NCI-H226 (cell line): ENCODE measurements at regions not wholly inside any gene's neighbourhood (a gene's known extent, or its start where the extent isn't known, plus 50 kb on each side); places are given as distances from the start of the nearest gene placed in this dataset.
A peak's percentile ranks its signal among the peaks of the same experiment; 100 is the strongest.
"Not testable (repeated sequence)": the region's sequence is repeated elsewhere in the genome, so short reads cannot be mapped to it uniquely, and the experiment has no call there.

Source experiments
- DNase-seq: peaks from one replicate; pipeline ENCODE4 v3.0.0-alpha.2; 2015

DNA sequence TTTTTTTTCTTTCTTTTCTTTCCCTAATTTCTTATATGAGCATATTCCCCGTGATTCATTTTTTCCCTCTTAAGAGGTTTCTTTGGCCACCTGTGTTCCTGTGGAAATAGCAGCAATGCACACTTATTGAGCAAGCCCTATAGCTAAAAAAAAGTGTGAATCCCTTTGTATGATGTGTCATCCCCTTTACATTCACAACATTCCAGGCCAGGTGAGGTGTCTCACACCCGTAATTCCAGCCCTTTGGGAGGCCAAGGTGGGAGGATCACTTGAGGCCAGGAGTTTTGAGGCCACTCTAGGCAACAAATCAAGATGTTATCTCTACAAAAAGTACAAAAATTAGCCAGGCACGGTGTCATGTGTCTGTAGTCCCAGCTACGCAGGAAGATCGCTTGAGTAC is 700.4 kb upstream of the TBX3 start:
- peak; percentile 61 for DNase-seq

DNA sequence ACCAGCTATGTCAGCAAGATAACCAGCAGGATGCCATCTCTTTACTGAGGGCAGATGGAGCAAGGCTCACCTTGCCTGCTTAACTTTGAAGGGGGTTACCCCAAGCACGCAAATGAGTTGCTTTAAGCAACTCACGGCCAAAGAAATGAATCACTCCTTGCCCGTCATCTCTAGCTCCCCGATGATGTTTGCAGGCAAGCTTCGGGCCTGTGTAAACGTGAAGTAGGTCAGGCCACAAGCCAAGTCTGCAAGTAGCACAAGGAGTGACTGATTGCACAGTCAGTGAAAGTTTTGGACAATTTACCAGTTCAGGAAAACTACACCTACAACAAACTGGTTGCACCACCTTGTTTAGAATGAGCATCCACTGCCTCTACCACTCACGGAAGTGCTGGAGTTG is 699.7 kb upstream of the TBX3 start:
- DNase-seq, result peak; percentile 96

DNA sequence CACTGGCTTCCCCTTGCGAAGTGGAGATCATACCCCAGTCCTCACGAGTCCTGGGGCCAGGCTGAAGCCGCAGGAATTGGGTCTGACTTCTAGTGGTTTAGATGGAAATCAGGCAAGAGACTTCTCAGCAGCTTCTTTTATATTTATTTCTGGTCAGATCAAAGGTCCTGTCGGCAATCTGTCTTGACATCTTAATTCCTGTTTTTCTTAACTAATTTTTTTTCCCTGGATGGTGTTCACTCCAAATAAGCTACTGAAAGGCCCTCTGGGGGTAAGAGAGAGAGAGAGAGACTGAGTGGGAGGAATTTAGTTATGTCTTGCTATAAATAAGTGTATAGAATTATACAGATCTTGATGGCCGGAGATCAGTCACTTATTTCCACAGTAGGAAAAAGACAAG is 698.7 kb upstream of the TBX3 start:
- DNase-seq, result no peak

DNA sequence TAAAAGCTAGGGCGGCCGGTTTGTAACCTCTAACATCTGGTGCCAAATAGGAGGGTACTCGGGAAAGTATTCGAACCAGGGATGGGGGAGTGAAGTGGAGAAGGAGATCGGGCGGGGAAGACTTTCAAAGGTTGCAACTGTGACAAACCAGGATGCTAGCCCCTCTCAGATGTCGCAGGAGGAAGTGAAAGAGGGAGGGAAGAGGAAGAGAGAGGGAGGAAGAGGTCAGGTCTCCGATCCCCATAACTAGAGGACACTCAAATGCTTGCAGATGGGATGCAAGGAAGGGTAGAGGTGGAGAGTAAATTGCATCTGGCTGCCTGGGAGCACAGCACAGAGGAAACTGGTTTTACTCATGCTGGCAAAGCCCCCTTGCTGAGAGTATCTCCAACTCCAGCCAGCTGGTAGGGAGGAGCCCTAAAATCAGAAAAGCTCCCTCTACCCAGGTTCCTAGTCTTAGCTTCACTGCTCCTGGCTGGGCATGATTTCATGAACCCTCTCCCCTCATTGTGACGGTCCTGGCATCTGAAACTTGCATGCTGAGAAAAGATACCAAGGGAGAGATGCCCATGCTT is 696.7 kb upstream of the TBX3 start:
- no peak for DNase-seq

DNA sequence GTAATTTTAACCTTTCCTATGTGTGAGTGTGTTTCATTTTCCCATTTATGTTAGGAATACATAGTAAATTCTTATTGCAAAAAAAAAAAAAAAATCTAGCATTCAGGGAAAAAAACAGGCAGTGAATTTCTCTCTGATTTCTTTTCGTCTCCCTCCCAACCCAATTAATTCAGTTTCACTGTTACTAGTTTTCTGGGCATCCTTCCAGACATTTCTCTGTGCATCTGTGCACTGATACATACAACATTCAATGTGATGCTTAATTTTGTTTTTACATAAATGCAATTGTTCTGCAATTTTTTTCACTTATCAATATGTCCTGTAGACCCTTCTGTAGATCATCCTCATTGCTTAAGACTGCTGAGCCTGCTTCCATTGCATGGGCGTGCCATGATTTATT is 694.3 kb upstream of the TBX3 start:
- no peak for DNase-seq

DNA sequence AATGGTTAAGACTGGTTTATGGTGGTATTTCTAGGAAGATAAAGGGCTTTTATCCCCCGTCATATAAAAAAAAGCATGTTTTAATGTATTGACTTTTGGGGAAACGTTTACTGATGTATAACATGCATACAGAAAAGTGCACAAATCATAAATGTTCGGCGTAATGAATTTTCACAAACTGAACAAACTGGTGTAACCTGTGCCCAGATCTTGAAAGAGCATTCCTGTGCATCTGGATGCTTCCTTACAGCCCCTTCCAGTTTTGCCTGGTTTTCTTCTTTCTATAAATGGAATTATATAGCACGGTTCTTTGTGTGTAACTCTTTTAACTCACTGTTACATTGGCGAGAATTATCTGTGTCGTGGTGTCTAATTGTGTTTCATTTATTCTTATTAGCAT is 693.8 kb upstream of the TBX3 start:
- DNase-seq, result no peak

DNA sequence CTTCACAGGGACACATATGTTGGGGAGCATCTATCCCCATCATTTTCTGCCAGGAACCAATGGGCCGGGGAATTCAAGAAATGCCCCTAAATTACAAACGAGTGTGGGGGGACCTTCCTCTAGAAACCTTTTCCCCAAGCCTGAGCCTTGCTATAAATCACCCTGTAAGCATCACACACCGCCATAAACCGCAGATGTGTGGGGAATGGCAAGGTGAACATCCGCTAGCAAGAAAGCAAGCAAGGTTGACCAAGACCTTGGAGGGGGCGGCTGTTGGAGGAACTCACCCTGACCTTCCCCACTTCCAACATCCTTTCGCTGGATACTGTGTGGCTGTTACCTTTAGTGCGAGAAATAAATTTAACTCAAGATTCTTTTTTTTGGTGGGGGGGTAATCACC is 693.3 kb upstream of the TBX3 start:
- DNase-seq, result no peak

DNA sequence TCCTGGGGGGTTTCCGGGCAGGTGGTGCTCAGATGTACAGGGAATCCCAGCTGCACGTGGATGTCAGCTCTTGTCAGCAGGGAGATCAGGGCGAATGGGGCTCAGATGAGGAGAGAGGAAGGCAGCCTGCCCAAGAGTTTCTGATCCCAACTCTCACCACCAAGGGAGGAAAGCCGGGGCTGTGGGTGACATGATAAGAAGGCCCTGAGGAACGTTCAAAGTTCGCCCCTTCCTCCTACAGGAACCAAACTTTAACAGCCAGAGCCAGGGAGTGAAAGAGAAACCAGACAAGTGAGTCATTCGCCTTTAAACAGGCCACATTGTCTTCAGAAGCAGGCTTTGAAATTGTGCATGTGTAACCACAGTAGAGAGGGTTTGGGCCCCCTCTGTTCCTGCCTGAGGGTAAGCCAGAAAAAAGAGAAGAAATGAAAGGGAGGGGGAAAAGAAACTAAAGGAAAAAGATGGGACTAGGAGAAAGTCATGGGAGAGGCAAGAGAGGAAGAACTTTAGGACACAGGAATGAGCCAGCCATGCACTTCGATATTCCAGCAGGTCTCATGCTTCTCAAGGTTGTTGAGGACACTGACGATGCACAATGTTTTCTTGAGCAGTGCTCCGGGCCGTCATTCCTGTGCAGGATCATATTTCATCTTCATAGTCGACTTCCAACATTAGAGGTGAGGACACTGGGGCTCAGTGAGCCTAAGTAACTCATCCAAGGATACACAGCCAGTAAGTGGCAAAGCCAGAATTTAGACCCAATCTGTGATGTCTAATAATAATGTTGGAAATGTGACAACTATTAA is 691.4 kb upstream of the TBX3 start:
- peak; percentile 48 for DNase-seq

DNA sequence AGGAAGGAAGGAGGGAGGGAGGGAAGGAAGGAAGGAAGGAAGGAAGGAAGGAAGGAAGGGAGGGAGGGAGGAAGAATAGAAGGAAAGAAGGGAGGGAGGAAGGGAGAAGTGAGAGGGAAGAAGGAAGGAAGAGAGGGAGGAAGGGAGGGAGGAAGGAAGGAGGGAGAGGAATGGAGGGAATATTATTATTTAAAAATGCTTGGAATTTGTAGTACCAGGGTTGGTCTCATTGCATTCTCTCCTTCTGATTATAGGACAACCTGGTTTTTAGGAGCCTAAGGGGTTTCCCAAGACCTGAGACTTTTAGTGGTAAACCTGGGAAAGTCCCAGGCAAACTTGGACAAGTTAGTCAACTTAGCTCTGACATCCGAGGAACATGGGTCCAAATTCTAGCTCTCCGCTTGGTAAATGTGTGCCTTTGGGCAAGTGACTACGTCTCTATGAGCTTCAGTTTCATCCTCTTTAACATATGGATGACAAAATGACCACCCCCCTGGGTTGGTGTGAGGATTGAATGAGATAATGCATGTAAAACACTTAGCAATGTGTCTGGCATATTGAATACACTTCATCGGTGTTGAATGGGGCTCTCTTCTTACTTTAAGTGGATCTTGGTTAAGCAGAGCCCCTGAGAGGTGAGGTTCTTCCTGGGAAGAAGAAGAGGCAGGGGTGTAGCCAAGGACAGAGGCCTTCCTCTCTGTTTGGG is 690.7 kb upstream of the TBX3 start:
- no peak for DNase-seq

DNA sequence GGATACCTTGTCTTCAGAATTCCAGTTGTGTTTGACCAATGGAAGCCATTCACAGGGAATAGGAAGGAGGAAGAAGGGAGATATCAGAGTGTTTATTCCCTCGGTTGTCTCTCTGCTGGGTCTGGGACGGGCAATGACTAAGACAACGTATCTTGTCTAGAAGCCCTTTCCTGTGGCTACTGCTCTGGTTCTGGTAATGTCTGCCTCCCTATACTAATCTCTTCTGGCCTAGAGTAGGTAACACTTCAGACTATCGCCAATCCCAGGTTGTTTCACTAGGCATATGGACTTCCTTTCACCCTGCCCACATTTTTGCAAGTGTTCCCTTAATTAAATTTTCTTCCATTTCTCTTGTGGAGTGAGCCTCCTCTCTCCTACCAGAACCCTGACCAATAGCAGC is 687.7 kb upstream of the TBX3 start:
- DNase-seq, result no peak

DNA sequence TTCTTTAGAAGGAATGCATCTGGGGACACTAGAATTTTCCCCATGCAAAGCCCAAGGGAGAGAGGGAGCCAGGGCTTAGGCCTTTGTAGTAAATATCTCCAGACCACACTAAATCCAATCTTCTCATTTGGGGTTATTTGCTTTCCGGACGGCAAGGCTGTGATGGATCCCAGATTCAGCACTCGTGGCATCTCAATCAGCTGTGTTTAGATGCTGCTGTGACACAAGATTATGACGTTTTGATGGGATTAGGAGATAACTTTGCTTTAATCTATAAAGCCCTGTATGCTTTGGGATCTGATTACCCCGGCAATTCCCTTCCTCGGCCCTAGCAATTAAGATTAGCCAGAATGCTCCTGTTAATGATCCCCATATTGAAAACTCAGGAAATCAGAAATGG is 686.7 kb upstream of the TBX3 start:
- DNase-seq, result no peak

DNA sequence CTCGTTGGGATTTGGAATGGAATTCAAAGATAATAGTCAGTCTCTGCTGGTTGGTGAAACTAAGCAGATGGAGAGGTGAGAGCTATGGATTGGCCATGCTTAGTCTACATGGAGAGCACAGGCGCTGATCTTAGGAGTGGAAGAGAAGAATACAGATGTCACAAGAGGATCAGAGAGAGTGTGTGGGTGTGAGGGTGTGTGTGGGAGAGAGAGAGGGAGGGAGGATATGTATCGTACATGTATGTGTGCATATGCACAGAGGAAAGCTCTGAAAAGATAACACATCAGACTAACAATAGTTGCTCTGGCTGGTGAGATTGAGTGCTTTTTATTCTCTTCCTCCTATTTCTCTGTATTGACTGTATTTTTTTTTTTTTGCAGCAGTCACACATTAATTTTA is 686.2 kb upstream of the TBX3 start:
- DNase-seq, result no peak

DNA sequence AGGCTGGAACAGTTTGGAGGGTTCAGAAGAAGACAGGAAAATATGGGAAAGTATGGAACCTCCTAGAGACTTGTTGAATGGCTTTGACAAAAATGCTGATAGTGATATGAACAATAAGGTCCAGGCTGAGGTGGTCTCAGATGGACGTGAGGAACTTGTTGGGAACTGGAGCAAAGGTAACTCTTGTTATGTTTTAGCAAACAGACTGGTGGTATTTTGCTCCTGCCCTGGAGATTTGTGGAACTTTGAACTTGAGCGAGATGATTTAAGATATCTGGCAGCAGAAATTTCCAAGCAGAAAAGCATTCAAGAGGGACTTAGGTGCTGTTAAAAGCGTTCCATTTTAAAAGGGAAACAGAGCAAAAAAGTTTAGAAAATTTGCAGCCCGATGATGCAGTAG is 682.3 kb upstream of the TBX3 start:
- not testable (repeated sequence) for DNase-seq

DNA sequence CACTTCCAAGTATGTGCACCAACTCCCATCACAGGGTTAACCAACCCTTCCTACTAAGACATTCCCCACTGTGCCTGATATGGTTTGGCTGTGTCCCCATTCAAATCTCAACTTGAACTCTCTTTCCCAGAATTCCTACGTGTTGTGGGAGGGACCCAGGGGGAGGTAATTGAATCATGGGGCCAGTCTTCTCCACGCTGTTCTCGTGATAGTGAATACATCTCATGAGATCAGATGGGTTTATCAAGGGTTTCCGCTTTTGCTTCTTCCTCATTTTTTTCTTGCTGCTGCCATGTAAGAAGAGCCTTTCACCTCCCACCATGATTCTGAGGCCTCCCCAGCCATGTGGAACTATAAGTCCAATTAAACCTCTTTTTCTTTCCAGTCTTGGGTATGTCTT is 681.8 kb upstream of the TBX3 start:
- DNase-seq, result not testable (repeated sequence)

DNA sequence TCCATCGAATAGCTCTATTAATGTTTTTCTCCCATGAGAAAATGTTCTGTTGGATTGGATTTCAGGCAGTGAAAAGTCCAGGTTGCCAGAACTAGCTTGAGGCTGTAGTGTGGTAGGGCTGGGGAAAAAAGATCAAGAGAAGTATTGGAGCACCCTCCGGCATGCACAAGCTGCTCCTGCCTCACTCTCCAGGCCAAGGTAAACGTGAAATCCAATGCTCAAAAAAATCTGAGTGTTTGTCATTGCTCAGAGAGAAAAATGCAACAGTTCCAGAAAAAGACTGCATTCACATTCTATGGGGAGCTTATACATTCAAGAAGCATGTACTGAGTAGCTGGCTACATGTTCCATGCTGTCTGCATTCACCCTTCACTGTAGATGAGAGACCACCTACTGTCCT is 680.9 kb upstream of the TBX3 start:
- DNase-seq, result no peak

DNA sequence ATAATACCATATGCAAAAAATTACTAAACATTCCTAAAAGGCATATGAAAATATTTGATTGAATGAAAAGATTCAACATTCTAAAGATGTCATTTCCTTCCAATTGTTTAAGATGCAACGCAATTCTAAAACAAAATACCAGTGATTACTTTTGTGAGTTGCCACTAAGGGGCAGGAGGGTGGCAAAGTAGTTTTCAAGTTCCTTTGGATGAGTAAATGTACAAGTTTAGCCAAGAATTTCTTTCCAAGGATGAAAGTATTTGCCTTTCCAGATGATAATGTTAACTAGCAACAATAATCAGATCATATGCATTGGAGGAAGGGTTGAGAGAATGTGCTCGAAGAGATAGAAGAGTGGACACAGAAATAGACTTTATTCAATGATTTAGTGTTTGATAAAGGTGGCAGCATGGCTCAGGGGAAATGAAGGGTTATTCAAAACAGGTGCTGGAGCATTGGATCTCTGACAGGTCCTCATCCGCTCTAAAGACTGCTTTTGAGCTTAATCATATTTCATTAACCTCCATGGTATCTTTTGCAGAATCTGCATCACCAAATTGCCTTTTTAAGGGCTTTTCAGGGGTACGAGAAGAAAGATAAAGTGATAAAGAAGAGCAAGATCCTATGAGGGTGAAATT is 678.5 kb upstream of the TBX3 start:
- DNase-seq, result no peak

DNA sequence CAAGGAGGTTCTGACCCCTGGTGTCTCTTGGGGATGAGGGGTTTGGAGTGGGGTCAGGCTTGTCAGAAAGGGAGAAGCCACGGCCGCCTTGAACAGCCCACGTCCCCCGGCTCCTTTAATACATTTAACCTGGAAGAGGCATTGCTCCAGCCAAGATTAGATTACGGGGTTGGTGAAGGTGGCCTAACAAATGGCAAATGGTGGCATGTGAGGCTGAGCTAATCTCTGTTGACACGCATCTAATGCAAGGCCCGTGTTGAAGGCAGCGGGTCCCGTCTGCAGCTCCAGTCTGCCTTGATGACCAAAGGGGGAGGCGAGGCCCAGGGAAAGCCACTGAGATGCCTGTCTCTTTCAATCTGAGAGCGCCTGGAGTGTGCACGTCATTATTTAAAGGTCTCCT is 673.7 kb upstream of the TBX3 start:
- DNase-seq, result no peak

DNA sequence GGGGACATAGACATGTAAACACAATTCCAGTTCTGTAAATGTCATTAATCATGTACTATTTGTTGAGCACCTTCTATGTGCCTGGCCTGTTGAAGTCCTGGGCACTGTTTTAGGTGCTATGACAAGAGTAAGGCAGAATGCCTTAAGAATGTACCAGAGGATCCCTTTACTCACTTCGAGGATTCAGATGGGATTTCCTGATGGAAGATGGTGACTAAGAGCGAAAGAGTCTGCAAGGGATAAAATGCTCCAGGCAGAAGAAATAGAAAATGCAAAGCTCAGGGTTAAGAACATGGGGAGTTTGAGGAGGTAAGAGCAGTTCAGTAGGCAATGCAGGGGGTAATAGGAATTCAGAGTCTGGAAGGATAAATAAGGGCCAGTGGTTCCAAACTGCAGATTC is 671.3 kb upstream of the TBX3 start:
- DNase-seq, result peak; percentile 48

DNA sequence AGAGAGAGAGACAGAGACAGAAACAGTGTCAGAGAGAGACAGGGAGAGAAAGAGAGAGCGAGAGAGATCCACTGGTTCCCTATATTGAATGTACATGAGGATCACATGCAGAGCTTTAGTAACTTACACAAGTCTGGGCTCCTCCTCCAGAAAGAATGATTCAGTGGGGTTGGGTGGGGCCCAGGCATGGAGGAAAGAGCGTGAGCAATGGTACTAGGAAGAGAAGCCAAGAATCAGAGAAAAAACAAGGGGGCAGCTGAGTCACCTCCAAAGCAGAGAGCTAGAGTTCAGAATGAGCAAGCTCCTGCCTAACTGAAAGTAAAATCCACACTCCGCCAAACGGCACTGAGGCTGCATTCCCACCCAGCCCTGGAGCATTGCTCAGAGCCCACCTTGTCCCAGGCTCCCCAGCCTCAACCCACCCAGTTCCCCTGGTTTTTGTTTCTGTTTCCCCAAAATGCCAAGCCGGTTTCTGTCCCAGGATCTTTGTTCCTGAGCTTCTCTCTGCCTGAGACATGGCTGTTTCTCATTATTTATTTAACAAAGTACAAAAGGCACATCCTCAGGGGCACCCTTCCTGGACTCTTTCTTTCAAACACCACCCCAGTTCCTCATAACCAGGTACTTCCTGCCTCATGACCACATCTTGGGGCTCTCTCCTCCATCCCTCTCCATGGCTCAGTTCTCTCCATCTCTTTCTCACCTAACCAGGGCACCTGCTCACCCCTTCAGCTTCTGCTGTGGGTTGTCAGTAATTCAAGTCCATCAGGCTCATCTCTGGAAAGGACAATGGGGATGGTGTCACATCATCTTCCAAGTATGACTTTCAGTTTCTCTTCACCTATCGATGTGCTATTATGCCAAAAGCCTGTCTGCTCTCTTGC is 670.3 kb upstream of the TBX3 start:
- DNase-seq, result peak; percentile 95

DNA sequence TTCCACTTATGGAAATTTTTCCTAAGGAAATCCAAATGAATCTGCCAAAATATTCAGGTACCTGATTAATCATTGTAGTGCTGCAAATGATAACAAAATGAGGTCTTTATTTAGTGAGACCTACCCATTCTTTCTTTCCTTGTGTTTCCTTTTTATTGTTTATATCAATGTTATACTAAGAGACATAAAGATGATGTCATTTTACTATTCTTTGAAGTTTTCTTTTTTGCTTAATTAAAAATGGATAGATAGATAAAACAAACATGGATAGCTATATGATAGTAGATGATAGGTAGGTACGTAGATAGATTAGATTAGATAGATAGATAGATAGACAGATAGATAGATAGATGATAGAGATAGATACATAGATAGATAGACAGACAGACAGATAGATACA is 669.5 kb upstream of the TBX3 start:
- DNase-seq, result no peak

DNA sequence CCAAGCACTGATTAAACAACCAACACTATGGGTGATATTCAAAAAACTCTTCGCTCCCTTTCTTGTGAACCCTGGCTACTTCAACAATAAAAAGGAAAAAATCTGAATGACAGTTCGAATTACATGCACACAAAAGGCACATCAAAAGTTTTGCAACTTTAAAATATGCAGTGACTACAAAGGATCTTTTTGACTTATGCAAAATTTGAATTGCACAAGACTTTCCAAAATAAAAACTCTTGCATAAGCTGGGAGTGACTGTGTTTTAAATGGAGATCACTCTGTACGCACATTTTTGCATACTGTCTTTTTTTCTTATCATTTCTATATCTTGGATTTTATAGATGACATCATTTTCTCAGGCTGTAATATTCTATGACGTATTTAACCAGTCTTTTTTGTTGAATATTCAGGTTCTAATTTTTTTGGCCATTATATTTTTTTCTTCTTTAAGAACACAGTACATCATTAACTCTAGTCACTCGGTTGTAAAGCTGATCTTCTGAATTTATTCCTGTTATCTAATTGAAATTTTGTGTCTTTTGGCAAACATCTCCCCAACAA is 667.6 kb upstream of the TBX3 start:
- no peak for DNase-seq

DNA sequence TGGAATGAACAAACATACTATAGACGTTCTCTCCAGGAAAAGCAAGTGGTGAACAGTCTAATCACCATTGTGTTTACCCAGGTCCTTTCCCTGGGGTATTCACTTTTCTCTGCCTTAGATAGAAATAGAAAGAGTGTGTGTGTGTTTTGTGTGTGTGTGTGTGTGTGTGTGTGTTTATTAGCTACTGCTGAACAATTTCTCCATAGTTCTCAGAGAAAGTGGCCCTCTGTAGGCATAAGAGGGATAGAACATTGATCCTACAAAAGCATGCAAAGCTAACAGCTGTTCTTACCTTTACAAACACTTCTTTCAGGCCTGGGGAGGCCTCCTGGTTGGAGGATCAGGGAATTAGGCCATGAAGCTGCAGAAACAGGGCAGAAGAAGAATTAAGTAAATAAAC is 665.7 kb upstream of the TBX3 start:
- no peak for DNase-seq

DNA sequence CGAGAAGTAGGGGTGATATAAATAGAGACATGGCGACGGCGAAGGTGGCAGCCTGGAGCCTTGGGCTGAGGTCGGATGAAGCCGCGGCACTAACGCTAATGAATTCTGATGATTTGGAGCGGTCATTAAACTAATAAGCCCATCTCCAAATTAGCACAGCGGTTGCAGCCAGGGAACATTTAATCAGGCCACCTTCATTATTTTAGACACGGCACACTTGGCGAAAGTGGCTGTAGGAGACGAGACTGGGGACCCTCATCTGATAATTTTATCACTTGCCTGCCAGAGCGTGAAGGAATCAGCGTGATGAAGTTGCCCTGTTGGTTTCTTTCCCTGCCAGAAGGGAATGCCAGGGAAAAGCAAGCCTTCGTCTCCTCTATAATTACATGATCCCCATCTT is 664.3 kb upstream of the TBX3 start:
- no peak for DNase-seq
